HEK293T (cell line): ENCODE measurements at regions not wholly inside any gene's neighbourhood (a gene's known extent, or its start where the extent isn't known, plus 50 kb on each side); places are given as distances from the start of the nearest gene placed in this dataset.

Experiments used
- BHLHE40 ChIP-seq: fragments of 450-650 bp; IDR thresholded peaks from 2 replicates; pipeline ENCODE4 v1.6.1; 2016; ENCODE audit warnings: mild to moderate bottlenecking, moderate library complexity, borderline replicate concordance
- CTBP1 ChIP-seq: fragments of 450-650 bp; IDR thresholded peaks from 2 replicates; pipeline ENCODE4 v1.6.1; 2016; ENCODE audit warnings: borderline replicate concordance
- SP1 ChIP-seq: fragments of 450-650 bp; IDR thresholded peaks from 2 replicates; pipeline ENCODE4 v1.6.1; 2017

DNA sequence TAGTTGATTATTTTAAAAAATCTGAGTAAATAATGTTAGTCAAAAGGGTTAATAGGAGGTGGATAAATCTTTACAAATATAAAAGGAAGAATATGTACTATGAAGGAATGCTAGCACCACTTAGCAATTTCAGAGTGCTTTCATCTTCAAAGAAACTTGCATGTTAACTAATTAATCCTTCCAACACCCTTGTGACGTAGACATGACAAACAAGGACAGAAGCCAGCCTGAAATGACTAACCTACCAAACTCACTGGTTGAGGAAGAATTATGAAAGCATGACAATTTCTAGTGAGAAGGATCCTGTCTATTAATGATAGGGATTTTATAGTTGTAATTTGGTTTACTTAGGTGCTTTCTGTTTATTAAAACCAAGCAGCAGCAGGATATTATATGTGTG, 468.0 kb upstream of the FZD8 start:
- no peak for TF ChIP-seq CTBP1
- TF ChIP-seq SP1 = no peak
- TF ChIP-seq BHLHE40 = no peak
